ENCODE measurements at regions not wholly inside any gene's neighbourhood (a gene's known extent, or its start where the extent isn't known, plus 50 kb on each side); places are given as distances from the start of the nearest gene placed in this dataset.

- TF ChIP-seq CTCF (IDR thresholded peaks at IDR 0.05) = no peak
- TF ChIP-seq POLR2A (IDR thresholded peaks at IDR 0.05) = no peak
Measured at GRCh38 chr14:42683707-42684106, 1077.0 kb downstream of the LRFN5 start.

All from lower leg skin (tissue), 3 donors.